HuH-7.5 (cell line): ENCODE measurements at regions not wholly inside any gene's neighbourhood (a gene's known extent, or its start where the extent isn't known, plus 50 kb on each side); places are given as distances from the start of the nearest gene placed in this dataset.
"Not testable (repeated sequence)": the region's sequence is repeated elsewhere in the genome, so short reads cannot be mapped to it uniquely, and the experiment has no call there.

ENCODE experiments used
- DNase-seq: peaks from one replicate; pipeline ENCODE4 v3.0.0; 2011; ENCODE audit warnings: low spot score

DNA sequence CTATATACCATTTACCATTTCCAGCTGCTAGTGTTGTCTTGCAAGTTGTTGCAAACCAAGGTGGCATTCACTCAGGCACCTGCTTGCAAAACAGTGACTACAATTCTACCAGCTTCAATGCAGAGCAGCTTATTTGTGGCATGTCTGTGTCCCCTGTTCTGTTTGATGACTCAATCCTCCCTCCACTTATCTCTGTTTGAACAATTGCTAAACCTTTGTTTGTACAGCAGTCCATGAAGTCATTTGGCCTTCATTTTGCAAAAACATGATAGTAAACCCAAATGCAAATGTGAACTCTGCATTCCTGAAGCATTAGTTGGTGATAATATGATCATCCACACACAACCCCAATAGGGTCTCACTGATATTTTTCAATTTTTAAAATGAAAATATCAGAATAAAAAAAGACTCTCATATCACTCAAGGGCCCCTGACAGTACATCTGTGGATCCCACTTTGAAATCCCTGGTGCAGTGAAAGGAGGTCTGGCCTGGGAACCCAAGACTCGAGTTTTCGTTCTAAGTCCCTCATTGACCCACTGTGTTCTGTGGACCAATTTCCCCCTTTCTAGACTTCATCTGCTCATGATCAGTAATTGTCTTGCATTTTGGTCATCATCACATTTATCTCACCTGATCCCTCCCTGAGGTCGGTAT, 425.4 kb downstream of the RPS24 start:
- DNase-seq = peak; percentile 68

DNA sequence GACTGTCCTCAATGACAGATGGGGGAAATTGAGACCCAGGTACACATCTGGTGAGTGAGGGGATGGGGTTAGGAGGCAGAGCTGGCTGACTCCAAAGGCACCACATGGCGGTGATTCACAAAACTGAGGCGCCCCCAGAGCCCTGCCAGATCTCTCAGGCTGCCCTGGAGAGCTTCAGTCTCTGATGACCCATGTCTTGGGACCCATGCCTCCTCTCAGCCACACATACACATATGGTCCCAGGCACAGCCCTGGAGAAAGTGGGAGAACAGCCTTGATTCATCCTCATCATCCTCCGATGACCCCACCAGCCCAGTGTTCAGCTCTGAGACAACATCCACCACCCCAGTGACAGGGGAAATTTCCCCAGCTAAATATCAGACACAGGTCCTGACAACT, 426.0 kb downstream of the RPS24 start:
- DNase-seq = no peak

- no peak for DNase-seq
Measured at GRCh38 chr10:78460204-78460603, 426.5 kb downstream of the RPS24 start.

- DNase-seq = no peak
Measured at GRCh38 chr10:78461333-78461732, 427.7 kb downstream of the RPS24 start.

- DNase-seq = no peak
Measured at GRCh38 chr10:78462176-78462575, 428.5 kb downstream of the RPS24 start.

- no peak for DNase-seq
Measured at GRCh38 chr10:78462726-78463228, 429.1 kb downstream of the RPS24 start.

DNA sequence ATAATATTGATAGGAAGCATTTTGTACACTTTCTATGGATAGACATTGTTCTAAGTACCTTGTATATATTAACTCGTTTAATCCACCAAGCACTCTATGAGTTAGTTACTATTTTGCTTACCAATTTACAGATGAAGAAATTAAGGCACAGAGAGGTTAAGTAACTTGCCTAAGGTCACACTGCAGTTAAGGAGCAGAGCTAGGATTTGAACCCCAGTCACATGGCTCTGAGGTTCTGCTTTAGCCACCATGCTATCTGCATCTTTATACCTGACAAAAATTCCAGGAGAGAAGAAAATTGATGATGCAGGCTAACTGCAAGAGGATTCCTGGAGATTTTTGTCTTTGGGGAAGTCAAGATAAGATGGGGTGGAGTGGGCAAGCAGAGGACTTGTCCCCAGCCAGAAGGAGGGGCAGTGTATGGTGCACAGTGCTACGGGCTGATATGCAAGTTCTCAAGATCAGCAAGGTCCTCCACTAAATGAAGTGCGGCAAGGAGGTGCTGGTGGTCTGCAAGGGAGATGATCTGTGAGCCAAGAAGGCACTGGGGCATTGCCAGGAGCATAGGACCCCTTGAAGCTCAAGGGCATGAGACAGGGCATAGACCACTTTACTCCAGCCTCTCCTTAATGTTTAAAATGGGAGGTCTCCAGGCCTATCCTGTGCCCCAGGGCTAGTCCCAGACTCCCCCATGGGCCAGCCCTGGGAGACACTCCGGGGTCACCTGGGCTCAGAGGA, 430.6 kb downstream of the RPS24 start:
- DNase-seq = no peak

DNA sequence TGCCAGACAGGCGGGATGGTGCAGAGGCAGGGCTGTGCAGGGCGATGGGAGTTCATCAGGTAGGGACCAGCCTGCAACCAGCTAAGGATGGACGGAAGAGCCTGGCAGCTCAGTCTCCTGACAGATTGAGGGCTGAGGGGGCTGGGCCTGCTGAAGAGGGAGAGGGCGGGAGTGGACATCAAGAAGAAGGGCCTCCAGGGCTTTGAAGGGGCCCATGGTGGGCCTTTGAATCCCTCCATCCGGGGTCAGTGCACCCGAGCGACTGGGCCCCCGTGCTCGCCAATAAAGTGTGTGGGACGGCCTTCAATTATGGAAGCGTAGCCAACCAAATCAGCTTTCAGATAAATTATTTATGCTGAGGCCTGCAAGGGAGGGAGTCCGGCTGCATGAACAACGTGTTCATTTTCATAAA, 431.2 kb downstream of the RPS24 start:
- DNase-seq = no peak

DNA sequence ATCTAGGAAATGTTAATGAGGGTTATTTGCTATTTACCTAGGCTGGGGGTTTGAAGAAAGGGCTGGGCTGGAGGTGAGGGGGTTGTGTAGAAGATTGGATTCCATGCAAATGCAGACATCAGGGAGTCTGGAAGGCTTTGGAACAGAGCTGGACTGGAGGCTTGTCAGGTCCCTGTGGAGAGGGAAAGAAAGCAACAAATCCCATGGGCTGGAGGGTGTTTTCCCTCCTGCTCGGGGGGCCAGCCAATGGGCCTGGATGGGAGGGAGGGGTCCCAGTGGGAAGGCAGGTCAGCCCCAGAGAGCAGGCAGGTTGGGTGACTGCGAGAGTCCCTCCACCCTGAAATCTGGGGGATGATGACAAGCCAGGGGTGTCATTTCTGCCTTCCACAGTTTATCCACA, 431.8 kb downstream of the RPS24 start:
- DNase-seq = no peak

GRCh38 chr10:78467496-78468106, 433.9 kb downstream of the RPS24 start:
- DNase-seq = no peak

- DNase-seq = not testable (repeated sequence)
Measured at GRCh38 chr10:78468731-78469130, 435.1 kb downstream of the RPS24 start.

- no peak for DNase-seq
Measured at GRCh38 chr10:78470267-78471103, 436.8 kb downstream of the RPS24 start.

DNA sequence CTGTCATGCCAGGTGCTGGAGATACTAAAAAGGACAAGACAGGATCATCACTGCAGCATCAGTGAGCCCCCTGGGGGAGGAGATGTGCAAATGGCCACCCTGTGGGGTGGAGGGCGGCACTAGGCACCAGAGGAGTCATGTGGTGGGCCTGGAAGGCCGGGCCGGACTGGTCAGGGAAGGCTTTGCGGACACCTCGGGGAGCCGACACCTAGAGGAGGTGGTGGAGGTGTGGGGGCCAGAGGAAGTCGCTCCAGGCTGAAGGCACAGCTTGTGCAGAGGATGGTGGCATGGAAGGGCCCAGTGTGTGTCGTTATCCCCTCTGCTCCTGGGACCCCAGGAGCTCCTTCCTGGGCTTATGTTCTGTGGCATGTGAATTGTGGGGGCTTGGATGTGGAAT, 437.7 kb downstream of the RPS24 start:
- no peak for DNase-seq

GRCh38 chr10:78471723-78472550, 438.3 kb downstream of the RPS24 start:
- DNase-seq = no peak

DNA sequence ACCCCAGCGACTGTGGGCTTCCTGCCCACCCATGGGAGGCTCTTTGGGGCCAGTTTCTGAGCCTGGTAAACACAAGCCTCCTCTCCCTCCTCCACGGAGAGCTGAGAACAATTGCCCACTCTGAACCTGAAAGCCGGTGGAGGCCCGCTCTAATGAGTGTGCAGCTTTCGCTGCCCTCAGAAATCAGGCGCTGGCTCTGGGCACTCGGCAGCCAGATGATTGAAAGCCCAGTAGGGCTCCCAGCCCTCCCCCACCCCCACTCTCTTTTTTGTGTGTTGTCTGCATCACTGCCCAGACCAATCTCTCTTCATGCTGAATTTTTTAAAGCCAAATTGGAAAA, 438.9 kb downstream of the RPS24 start:
- DNase-seq = no peak

DNA sequence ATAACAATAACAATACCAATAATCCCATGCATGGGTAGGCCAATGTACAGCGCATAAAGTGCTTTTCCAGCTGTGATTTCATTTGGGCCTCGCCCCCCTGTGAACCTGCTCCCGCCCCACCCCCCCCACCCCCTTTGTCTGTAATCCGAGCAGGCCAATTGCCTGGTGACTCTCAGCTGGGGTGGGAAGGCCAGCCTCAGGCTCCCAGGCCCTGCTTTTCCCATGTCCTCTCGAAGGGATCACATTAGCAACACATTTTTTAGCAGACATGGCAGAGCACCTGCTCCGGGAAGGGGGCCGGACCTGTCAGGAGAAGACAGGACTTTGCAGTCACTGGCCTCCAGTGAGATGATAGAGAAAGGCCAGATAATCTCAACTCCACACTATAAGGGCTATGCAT, 439.3 kb downstream of the RPS24 start:
- DNase-seq = no peak

DNA sequence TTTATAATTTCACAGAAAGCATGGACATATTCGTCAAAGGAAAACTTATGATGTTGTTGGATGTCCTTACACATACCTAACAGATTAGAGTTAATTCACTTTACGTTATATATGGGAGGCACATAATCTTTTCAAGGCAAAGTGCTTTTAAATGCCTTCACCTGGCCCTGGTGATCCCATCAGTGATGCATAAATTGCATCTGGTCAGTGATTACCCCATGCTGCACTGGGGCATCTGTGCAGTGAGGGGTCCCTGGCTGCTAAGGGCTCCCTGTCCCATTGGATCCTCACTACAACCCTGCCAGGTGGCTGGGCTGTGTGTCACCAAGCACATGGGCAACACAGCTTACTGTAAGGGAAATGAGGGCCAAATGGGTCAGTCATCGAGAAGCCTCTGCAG, 441.1 kb downstream of the RPS24 start:
- no peak for DNase-seq

- no peak for DNase-seq
Measured at GRCh38 chr10:78475437-78475836, 441.8 kb downstream of the RPS24 start.

GRCh38 chr10:78476156-78476555, 442.5 kb downstream of the RPS24 start:
- no peak for DNase-seq

GRCh38 chr10:78476844-78477243, 443.2 kb downstream of the RPS24 start:
- DNase-seq = no peak

DNA sequence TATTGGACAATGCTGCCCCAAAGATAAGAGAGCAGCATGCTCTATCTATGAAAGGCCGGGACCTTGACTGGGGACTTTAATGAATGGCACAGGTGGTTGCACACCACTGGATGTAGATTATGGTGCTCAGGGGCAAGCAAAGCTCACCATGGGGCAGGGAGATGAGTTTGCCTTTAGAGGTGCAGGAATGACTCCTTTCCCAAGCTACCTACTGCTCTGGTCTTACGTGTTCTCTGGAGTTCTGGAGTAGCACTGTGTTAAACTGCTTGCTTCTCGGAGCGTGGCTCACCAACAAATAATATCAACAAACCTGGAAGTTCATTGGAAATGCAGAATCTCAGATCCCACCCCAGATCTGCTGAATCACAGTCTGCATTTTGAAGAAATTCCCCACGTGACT, 445.3 kb downstream of the RPS24 start:
- no peak for DNase-seq

- DNase-seq = no peak
Measured at GRCh38 chr10:78479467-78479866, 445.8 kb downstream of the RPS24 start.
